Activated CD8-positive, alpha-beta memory T cell treated with anti-CD3 and anti-CD28 coated beads, Interleukin-2, amount 50 U/mL, for 24 hours (primary cell): ENCODE measurements at regions not wholly inside any gene's neighbourhood (a gene's known extent, or its start where the extent isn't known, plus 50 kb on each side); places are given as distances from the start of the nearest gene placed in this dataset.
"Not testable (repeated sequence)": the region's sequence is repeated elsewhere in the genome, so short reads cannot be mapped to it uniquely, and the experiment has no call there.

ENCODE experiments used
- DNase-seq: peaks from one replicate; pipeline ENCODE4 v3.0.0-alpha.2; 2020; ENCODE audit errors: extremely low read depth

DNA sequence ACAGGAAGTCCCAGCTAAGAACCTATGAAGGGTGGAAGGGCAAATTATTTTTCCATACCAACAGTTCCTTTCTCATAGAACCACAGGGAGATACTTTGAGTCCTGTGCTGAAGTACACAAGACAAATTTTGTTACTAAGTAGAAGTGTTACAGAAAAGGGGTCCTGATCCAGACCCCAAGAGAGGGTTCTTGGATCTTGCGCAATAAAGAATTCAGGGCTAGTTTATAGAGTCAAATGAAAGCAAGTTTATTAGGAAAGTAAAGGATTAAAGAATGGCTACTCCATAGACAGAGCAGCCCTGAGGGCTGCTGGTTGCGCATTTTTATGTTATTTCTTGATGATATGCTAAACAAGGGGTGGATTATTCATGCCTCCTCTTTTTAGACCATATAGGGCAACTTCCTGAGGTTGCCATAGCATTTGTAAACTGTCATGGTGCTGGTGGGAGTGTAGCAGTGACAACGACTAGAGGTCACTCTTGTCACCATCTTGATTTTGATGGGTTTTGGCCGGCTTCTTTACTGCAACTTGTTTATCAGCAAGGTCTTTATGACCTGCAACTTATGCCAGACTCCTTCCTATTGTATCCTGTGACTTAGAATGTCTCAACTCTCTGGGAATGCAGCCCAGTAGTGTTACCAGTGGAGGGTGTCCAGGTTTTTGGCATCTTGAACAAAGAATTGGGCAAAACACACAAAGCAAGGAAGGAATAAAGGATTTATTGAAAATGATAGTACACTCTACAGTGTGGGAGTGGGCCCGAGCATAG is 409.4 kb downstream of the SH2D4B start:
- DNase-seq: no peak

DNA sequence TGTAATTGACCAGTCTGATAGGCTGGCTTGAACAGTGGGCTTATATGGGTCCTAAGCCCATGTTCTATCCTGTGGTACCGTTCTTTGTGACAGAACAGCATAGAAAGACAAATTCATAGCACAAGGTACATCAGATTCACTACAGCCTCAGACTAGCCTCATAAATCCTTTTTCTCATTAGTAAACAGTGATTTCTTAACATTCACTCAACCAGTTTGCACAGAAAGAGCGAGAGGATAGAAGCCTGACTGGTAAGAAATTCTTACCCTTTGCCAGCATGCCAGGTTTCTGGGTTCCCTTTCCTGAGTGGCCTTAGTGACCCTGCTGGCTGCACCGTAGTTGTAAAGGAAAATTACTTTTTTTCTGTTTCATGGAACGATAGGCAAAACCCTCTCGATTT is 412.1 kb downstream of the SH2D4B start:
- no peak for DNase-seq

DNA sequence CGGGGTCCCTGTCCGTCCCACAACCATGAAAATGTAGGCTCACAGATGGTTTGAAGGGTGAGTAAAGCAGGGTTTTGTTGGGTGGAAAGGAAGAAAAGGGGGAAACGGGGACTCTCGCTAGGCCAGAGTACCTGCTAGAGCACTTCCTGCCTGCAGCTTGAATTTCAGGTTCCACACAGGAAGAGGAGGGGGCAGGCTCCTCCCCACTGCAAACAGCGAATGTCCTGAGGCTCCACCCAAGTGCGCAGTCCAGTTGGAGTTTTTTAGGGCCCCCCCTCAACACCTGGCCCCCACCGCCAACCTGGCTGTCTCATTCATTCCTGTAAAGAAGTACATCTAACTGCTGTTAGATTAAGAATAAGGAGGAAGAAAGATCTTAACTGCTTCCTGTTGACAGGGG is 414.7 kb downstream of the SH2D4B start:
- no peak for DNase-seq

DNA sequence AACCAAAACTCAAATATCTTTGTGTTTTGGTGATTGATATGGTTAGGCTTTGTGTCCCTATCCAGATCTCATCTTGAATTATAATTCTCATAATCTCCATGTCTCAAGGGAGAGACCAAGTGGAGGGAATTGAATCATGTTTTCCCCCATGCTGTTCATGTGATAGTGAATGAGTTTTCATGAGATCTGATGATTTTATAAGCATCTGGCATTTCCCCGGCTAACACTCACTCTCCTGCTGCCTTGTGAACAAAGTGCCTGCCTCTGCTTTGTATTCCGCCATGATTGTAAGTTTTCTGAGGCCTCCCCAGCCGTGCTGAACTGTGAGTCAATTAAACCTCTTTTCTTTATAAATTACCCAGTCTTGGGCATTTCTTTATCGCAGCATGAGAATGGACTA is 419.5 kb downstream of the SH2D4B start:
- no peak for DNase-seq

DNA sequence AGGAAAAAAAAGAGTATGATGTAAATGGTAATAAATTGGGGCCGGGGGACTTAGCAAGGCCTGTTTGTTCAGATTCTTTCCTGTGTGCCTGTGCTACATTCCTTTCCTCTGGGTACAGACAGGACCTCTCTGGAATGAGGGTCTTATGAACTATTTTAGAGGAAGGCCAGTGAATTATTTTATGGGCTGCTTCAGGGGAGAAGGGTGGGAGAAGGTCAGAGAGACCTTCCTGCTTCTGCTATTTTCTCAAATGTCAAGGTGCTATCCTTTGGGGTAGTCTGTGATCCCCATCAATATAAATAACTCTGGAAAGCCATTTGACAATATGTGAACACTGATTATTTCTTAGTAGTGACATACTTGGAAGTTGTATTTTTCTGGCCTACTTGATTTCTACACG is 426.5 kb downstream of the SH2D4B start:
- DNase-seq: no peak

DNA sequence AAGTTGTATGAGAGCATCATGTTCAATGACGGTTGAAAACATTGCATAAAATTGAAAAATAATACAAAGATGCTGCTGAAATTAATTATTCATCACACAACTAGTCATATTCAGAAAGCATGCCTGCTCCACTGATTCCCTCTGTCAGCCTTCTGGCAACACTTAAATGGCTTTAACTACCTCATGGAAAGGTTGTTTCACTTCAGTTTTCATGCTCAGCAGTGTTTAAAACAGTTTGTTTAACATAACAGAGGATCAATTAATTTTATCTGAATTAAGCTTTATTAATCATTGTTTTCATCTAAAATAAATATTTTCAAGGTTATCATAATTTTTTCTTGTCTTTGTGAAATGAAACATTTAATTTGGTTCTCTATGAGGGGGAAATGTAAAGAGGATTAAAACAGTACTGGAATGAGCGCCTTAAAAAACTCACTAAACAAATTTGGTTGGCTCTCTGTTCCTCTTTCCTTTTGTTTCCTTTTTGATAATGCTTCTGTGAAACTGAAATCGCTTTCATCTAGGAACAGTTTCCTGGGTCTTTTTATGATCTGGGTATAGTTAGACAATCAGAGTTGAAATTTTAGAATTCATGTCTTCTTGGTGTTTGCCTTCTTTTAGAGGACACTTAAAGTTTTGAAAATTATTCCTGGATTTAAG is 427.4 kb downstream of the SH2D4B start:
- no peak for DNase-seq

DNA sequence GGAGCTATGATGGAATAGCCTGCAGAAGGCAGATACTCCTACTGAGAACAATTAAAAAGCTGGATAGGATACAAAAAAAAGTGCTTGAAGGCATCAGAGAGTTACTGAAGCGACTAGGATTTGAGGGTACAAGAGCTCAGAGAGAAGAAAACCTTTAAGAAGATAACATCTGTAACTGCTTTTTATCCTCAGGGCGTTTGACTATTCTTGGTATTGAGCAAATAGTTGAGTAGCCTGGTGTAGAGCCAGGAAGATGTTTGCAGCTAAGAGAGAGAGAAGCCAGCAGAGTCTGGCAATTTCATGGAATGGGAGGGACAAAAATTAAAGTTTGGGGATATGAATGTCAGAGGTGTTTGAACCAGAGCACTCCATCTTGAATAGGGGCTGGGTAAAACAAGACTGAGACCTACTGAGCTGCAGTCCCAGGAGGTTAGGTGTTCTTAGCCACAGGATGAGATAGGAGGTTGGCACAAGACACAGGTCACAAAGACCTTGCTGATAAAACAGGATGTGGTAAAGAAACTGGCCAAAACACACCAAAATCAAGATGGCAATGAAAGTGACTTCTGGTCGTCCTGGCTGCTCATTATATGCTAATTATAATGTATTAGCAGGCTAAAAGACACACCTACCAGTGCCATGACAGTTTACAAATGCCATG is 428.8 kb downstream of the SH2D4B start:
- DNase-seq: no peak

DNA sequence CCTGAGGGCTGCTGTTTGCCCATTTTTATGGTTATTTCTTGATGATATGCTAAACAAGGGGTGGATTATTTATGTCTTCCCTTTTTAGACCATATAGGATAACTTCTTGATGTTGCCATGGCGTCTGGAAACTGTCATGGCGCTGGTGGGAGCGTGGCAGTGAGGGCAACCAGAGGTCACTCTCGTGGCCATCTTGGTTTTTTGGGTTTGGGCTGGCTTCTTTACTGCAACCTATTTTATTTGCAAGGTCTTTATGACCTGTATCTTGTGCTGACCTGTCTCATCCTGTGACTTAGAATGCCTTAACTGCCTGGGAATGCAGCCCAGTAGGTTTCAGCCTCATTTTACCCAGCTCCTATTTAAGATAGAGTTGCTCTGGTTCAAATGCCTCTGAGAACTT is 429.7 kb downstream of the SH2D4B start:
- DNase-seq: not testable (repeated sequence)

DNA sequence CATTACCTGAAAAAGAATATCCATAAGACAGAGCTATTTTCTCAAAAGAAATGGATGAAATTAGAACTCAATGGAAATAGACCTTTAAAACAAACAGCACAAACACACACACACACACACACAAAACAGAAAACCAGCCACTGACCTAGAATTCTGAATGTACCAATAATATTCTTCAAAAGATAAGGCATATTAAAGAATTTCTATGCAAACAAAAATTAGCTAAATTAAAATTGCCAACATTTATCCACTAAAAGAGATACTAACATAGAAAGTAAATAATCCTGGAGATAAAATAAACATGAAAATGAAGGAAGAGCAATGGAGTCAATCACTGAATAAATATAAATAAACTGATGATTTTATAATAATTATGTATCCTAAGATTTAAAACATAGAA is 431.2 kb downstream of the SH2D4B start:
- DNase-seq: no peak

DNA sequence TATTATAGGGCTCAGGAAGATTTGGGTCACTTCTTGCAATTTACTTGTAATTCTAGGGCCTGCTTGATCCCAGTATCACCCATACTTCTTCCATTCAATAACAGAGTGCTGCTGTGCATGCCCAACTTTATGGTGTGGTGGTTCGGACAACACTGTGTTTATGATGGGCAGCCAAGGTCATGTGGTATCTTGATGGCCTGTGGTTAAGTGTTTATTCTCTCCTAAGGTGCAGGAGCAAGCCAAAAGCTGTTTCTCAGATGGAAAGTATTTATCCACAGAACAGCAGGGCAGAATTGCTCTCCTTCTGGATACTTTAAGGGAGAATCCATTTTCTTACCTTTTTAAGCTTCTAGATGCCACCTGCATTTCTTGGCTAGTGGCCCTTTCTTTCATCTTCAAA is 433.8 kb downstream of the SH2D4B start:
- DNase-seq: no peak

DNA sequence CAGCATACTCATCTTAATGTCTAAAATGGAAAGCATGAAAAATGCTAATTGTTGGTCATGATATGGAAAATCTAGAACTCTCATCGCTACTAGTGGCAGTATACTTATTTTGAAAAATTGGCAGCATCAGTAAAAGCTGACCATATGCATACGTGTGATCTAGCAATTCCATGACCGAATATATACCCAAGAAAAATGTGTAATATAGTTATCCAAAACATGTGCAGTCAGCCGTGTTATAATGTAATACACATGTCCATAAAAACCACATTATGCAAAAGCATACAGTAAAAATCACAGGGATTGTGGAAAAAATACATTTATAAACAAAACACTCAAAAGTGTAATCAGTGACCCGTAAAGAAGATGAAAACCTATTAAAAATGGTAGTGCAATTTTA is 439.0 kb downstream of the SH2D4B start:
- no peak for DNase-seq

DNA sequence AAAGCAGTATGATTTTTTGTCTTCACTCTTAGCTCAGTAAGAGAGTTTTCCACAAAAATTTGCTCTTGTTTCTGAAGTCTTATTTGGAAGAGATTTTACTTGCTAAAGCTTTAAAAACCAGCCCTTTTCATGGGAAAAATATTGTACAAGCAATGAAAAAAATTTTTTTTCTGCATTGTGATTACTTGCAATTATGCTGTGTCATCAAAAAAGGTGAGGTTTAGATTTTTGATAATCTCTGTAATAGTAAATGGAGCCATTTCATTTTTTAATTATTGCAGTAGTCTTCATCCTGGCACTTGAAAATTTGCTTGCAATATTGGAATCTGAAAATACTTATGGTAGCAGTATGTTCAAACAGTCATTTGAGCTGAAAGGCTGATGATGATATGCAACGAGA is 447.4 kb downstream of the SH2D4B start:
- DNase-seq: no peak

DNA sequence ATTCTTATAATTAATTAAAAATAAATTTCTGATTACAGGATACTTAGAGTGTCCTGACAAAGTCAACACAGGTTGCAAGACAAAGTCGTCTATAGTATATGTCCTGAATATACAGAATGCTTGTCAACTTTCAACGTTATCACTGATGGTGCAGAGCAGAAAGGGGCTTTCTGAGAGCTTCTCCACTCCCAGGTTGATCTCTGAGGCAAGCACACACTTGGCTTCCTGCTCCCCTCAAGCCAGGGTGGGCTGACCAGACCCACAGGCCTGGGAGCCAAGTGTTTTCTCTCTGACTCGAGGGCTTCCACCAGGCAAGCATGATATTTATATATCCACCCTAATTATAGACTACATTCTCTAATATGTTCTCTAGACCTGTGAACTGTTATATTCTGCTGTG is 448.9 kb downstream of the SH2D4B start:
- no peak for DNase-seq

DNA sequence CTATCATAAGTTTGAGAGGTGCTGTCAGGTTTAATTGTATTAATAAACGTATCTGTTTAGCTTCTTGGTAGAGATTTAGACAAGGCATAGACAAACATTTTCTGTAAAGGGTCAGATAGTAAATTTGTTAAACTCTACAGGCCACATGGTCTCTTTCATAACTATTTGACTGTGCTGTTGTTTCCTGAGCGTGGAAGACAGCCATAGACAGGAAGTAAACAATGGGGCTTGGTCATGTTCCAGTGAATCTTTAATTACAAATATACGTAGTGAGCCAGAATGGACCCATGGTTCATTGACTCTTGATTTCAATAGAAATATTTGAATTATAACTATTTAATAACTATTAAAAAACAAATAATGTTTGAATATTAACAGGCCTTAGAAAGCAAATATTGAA is 451.1 kb downstream of the SH2D4B start:
- no peak for DNase-seq

DNA sequence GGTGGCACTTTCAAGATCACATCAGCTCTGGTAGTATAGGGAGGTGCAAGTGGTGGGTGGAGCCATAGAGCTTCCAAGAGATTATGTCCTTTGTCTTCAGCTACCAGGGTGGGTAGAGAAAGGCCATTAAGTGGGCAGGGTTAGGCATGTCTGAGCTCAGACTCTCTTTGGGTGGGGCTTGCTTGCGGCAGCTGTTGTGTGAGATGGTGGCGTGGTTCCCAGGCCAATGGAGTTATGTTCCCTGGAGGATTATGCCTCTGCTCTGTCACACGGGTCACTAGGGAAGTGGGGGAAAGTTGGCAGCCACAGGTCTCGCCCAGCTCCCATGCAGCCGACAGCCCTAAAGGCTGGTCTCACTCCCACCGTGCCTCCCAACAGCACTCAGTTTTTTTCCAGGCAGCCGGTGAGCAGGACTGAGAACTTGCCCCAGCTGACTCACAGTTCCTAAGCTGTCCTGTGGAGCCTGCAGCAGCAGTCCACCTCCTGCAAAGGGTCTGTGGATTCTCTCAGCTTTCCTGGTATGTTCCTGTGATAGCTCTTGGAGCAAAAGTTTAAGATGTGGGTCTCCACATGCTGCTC is 459.0 kb downstream of the SH2D4B start:
- DNase-seq: no peak

DNA sequence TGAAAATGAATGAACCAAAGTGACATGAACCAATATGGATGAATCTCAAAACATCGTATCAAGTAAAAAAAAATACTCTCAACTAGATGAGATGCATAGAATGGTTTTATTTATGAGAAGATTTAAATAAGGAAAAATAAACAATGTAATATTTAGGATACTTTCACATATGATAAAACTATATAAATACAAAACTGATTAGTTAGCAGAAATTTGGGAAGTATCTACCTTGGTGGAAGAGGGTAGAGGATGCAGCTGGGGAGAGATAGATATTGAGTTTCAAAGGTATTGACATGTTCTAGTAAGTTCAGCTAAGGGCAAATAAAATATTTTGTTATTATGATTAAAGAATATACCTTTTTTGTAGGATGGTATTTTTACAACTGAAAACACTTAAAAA is 463.1 kb downstream of the SH2D4B start:
- no peak for DNase-seq

DNA sequence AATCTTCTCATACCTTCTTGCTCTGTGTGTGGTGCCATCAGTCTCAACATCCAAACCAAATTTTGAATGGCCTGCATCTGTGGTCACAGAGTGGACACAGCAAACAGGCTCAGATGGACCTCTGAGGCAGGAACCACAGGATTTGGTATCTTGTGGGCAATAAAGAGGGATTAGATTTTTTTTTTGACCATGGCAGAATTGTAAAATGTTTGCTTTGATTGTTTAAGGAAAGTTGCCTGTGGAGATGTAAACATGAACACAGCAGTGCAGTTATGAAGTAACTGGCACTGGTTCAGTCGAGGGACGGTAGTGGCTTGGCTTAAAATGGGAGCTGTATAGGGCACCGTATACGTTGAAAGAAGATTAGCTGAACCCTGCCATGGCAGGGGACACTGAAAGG is 464.7 kb downstream of the SH2D4B start:
- DNase-seq: no peak

DNA sequence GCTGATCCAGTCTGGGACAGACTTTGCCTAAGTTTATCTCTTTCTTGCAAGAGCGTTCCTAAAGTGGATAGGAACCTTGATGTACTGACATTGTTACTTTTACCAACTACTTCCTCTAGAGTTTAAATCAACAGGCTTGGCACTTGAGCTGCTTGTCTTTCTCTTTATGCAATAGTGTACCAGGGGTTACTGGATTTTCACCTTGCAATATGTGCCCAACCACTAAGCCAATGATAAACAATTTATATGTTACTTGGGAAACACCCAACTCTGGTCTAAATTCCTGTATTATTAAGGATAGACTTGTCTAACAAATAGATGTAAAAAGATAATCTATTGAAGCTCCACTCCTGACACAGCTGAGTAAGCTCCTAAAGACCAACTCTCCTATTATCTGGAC is 470.2 kb downstream of the SH2D4B start:
- DNase-seq: no peak

DNA sequence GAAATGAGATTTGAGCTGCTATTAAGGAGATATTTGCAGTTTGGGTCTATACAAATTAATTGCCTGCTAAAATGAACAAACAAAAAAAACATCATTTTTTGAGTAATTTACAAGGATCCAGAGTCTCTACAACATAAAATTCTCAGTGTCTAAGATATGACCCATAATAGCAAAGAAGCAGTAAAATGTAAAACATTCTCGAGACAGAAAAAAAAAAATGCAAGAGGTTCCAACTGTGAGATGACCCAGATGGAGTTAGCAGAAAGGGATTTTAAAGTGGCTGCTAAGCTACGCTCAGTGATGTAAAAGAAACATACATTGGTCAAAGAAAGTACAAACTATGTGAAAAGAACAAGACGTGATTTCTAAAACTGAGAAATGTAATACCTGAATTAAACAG is 471.0 kb downstream of the SH2D4B start:
- DNase-seq: no peak

DNA sequence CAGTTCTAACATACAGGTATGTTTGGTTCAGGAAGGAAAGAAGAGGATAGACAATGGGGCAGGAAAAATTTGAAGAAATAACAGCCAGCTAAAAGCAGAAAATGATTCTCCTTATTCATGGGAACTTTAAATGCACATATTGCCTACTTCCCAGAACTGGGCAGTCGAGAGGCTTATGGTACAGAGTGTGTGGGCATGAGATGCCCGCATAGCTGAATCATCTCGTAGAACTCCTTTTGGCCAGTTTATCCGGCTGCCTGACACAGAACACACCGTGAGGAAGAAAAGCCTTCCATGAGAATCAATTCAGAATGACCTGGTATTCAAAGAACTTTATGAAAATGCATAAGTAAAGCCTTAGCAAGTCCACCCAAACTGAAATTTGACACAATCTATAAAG is 471.6 kb downstream of the SH2D4B start:
- no peak for DNase-seq

DNA sequence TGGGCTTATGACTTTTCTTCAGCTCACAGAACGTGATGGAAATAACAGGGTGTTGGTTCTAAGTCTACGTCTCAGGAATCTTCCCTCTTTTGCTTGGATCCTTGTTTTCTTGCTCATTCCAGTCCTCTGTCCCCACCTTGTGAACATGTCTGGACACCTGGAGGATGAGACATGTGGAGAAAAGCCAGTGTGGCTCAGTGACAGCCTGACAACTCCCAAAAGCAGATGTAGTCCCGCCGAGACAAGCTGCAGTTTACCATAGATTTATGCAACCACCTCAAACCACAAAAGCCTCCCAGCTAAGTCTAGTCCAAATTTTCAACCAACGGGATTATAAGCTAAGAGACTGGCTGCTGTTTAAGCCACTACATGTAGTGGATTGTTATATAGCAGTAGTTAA is 476.1 kb downstream of the SH2D4B start:
- DNase-seq: no peak

DNA sequence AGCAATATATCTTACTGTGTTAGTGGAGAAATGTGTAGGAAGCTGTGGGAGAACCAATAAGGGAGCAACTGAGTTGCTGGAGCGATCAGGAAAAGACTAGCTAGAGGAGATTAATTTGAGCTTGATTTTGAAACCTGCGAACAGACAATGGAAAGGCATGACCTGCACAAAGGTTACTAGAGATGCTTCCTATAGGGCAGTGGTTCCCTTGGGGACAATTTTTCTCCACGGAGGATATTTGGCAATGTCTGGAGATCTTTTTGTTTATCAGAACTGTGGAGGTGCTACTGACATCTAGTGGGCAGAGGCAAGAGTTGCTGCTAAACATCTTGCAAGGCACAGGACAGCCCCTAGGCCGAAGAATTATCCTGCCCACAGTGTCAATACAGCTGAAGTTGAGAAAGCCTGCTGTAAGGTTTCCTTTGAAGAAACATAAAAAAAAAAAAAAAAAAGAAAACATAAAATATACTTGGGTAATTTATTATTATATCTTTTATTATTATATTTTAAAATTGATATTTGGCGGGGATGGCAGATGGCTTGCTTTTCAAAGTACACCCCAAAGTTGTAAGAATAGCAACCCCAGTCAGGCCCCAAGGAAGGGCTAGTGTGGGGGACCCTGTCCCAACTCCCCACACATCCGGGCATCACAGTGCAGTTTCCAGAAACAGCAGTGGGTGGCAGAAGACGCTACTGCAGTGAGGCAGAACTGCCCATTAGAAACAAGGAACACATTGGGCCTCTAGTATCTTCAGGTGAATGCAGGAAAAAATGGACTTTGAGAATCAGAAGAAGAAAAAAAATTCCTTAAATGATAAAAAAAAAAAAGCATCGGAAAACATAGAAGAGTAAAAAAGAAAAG is 481.6 kb downstream of the SH2D4B start:
- DNase-seq: no peak
